Sigmoid colon (tissue), 3 donors: ENCODE measurements at regions not wholly inside any gene's neighbourhood (a gene's known extent, or its start where the extent isn't known, plus 50 kb on each side); places are given as distances from the start of the nearest gene placed in this dataset.
"Not testable (repeated sequence)": the region's sequence is repeated elsewhere in the genome, so short reads cannot be mapped to it uniquely, and the experiment has no call there.

Experiments used
- CTCF ChIP-seq, 4 experiments: fragments of 450-650 bp in 3 of 4; fragments of 200-600 bp in 1 of 4; IDR thresholded peaks; one replicate each; pipeline ENCODE4 v1.5.1; 2016 to 2019; ENCODE audit warnings: antibody characterized with exemption in 4 of 4, mild to moderate bottlenecking in 3 of 4, moderate library complexity in 2 of 4
- POLR2A ChIP-seq, 2 donors: fragments of 450-650 bp; IDR thresholded peaks; one replicate each; pipeline ENCODE4 v1.6.1; 2016; ENCODE audit warnings: antibody characterized with exemption in 2 of 2, mild to moderate bottlenecking in 2 of 2, moderate library complexity in 2 of 2

DNA sequence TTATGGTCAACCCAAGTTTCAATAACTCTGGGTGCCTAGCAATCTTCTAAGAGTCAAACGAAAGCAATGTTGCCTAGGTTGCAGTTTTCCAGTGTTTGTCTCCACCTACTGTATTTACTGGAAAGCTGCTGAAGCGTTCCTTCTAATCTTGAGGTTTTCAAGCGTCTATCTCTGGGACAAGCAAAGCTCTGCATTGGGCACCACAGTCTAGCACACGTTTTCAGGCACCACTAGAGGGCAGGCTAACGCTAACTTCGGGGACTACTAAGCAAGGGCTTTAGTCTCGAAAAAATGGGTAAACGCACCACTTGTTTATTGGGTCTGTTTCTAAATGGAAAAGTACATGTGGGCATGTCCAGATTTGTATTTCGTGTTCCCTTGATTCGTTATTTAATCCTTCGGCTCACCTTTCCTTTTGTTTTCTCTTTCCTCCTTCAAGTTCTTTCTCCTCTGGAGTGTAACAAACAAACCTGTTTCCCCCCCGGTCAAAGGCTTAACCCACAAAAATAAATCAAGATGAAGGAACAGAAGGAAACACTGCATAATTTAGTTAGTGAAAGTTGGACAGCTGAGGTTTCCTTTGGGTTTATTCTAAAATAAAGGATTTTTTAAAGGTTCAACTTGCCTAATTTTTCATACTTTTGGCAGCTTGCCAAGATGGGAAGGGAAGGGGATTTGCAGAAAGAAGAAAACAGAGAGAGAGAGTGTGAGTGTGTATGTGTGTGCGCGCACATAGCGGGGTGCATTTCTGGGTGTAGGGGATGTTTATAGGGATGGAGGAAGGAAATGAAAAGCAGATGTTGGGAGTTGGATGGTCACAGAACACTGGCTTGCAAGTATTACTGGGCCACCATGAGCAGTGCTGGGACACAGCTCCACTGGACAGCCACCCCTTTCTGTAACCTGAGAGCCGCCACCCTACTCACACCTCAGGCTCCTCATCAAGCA is 348.3 kb downstream of the GOLGA6L6 start:
- peak in 1 of 4 experiments; percentile 42 for TF ChIP-seq CTCF (IDR thresholded peaks at IDR 0.05)
- not testable (repeated sequence) for TF ChIP-seq POLR2A (IDR thresholded peaks at IDR 0.05)
